GM21786 (cell line): ENCODE measurements at regions not wholly inside any gene's neighbourhood (a gene's known extent, or its start where the extent isn't known, plus 50 kb on each side); places are given as distances from the start of the nearest gene placed in this dataset.

Experiments
- ATAC-seq: cut with Tn5 transposase; IDR thresholded peaks from one replicate; pipeline ENCODE4 v1.9.1; 2021; ENCODE audit not compliant: unreplicated experiment

DNA sequence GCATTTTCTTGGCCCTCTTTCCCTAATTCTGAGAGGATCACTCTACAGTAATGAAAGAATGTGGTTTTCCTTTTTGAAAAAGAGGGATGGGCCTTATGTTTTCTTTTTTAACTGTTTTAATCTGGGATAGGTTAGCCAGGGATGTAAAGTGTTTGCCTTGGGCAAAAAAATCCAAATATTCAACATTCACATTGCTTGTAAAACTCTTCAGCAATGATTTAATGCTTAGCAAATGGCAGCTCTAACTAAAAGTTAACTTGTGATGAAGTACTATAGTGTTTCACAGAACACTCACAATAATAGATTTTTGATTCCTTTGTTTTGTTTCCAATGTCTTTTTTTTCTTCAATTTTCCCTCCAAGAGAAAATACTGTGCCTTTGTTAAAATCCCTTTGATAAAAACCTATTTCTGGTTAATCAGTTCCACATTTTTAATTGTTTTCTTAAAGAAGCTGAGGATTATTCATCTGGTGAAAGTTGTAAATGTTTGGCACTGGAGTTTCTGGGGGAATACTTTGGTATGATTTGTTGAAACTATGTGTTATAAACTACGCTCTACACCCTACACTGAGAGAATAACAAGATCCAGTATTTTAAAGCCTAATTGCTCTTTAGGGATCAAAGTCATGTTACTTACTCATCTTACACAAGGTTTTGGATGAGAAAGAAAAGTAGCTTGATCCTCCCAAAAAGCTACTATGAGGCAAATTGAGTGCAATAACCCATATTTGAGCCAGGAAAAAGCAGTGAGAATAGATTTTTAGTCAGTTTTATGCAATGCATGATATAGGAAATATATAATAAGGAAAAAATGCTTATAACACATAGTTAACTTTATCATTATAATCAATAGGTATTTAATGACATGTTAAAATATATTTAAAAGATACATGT, 335.8 kb downstream of the EPHA7 start:
- ATAC-seq, result no peak

- no peak for ATAC-seq
Observed at GRCh38 chr6:93081901-93082300, 337.5 kb downstream of the EPHA7 start.

DNA sequence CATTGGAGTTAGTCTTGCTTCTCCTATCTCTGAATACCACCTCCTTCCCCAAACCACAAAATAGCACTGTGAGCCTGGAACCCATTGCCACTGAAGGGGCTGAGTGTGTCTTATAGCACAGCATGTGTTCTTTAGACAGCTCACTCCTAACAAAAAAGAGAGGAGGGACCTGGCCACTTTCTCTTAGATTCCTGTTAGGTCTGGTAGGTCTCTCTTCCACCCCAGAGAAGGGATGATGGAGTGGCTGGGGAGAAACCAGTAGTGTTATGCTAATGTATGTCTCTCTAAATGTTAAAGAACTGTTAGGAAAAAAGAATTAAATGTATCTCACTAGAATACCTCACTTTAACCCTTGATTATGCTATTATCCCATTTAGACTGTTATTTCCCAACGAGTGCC, 340.3 kb downstream of the EPHA7 start:
- ATAC-seq, result no peak

GRCh38 chr6:93073811-93074210, 345.5 kb downstream of the EPHA7 start:
- no peak for ATAC-seq

- no peak for ATAC-seq
Observed at GRCh38 chr6:93069856-93070255, 349.5 kb downstream of the EPHA7 start.

DNA sequence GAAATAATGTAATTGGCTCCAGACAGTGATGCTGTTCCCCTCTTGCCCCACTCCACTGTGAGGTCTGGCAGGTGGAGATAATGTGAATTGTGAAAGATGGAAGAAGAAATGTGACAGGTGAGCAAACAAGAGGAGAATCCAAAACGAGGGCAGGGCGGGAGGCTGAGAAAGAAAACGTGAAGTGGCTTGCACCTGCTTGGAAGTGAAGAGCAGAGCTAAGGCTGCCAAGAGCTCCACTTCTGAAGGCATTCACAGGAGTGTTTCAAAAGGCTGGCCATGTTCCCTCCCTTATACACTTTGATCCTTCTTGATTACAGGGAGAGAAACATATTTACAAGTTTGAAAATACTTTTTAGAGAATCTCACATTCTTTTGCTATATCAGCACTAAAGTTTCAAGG, 359.4 kb downstream of the EPHA7 start:
- ATAC-seq, result no peak

GRCh38 chr6:93057584-93057983, 361.8 kb downstream of the EPHA7 start:
- no peak for ATAC-seq

GRCh38 chr6:93048381-93048780, 371.0 kb downstream of the EPHA7 start:
- no peak for ATAC-seq

DNA sequence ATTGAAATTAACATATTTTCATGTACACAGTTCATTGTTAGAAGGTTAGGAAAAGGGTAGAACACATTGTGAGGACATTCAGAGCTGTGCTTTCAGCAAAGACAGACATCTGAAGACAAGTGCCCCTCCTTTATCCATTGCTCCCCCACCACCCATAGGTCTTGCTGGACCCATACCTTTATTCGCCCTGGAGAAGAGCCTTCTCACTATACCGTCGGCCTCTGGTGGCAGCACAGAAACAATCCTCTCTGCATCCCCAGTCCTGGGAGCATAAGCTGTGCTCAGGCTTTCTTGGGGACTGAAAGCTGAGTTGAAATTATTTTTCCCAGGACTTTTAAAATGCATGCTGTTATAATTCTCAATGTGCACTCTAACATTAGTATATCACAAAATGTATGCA, 372.3 kb downstream of the EPHA7 start:
- ATAC-seq, result no peak

DNA sequence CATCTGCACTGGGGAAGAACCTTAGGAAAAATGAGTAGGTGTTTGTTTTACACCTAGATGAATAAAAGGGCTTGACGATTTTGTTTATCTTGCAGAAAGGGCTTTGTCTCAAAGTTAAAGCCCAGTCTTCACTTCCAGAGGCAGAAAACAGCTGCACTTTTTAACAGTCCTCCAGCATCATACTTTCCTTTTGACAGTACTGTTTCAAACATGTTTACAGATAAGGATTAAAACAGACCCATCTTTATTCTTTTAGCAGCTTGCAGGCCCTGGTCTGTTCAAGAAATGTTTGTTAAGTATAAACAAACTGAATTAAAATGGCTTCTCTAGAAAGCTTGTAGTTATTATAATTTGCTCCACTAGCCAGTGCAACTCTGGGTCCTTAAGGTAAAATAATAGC, 374.2 kb downstream of the EPHA7 start:
- ATAC-seq, result no peak

DNA sequence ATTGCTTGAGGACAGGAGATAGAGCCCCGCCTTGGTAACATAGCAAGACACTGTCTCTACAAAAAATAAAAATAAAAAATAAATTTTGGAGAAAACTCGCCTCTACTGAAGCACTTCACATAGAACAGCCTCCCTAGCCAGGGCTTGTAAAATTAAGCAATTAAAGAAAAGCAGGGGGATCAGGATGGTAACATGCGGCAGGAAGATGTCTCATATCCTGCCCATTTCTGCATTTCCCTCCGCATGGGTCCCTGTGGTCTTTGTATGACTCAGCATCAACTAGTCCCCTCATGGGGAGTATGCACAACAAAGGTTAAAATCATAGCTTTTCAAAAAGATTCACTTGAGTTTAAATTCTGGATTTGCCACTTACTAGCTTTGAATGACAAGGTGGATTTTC, 379.0 kb downstream of the EPHA7 start:
- ATAC-seq, result no peak

DNA sequence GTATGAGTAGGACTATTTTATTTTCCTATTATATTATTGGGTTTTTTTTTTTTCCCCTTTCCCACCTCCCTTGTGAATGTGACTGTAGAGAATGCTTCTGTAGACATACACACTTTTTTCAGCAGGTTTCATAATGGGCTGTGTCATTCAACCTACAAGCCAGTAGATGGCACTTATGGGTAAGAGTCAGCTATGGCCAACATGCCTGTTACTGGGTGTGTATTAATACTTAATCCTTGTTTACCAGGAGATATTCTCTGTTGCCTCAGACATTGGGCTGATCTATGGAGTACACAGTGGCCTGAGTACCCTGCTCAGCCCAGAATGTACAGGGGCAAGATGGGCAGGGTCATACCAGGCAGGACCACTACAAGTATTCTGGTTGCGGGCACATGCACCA, 382.5 kb downstream of the EPHA7 start:
- peak; percentile 79 for ATAC-seq

DNA sequence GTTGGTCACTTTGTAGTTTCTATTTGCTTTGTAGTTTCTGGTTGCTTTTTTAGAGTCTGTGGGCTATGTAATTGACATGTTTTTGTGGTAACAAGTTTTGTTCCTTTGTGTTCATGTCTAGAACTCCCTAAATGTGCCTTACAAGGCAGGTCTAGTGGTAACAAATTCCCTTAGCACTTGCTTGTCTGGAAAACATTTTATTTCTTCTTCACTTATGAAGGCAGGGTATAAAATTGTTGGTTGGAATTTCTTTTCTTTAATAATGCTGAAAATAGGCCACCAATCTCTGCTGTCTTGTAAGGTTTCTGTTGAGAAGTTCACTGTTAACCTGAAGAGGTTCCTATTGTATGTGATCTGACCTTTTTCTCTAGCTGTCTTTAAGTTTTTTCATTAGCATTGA, 383.6 kb downstream of the EPHA7 start:
- no peak for ATAC-seq

- no peak for ATAC-seq
Observed at GRCh38 chr6:93021235-93021915, 398.0 kb downstream of the EPHA7 start.

DNA sequence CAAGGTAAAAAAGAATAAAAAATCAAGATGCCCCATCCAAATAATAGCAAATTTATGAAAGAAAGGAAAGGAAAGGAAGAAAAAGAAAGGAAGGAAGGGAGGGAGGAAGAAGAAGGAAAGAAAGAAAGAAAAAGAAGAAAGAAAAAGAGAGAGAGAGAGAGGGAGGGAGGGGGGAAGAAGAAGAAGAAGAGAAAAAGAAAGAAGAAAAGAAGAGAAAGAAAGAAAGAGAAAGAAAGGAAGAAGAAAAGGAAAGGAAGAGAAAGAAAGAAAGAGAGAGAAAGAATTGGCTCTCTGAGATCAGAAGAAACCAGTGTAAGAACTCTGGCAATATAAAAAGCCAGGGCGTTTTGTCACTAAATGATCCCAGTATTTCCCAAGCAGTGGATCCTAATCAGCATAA, 401.7 kb downstream of the EPHA7 start:
- no peak for ATAC-seq

- ATAC-seq, result peak; percentile 42
Observed at GRCh38 chr6:93017213-93017612, 402.1 kb downstream of the EPHA7 start.

- no peak for ATAC-seq
Observed at GRCh38 chr6:93013054-93013453, 406.3 kb downstream of the EPHA7 start.

GRCh38 chr6:93008375-93008774, 411.0 kb downstream of the EPHA7 start:
- no peak for ATAC-seq

- ATAC-seq, result no peak
Observed at GRCh38 chr6:92989656-92990055, 429.7 kb downstream of the EPHA7 start.

DNA sequence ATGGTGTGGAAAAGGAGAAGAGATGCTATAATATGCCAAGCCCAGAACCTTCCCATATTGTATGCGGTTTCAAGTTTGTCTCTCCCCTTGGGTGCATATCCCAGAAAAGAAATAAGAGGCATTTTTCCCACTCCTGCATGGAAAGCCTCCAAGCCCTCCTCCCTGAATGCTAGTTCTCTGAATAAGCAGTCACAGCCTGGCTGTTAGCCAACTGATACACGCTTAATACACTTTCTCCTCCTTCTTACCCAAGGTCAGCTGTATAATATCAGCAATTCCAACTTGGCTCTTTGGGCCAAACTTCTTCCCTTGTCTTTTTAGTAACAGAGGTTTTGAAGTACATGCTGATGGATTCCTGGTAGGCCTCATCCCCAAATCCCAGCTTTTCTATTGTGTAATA, 440.1 kb downstream of the EPHA7 start:
- no peak for ATAC-seq

GRCh38 chr6:92977018-92977417, 442.3 kb downstream of the EPHA7 start:
- ATAC-seq, result peak; percentile 84

- ATAC-seq, result peak; percentile 64
Observed at GRCh38 chr6:92967362-92967761, 452.0 kb downstream of the EPHA7 start.
